Glutamatergic neuron (in vitro differentiated cells): ENCODE measurements at regions not wholly inside any gene's neighbourhood (a gene's known extent, or its start where the extent isn't known, plus 50 kb on each side); places are given as distances from the start of the nearest gene placed in this dataset.

ENCODE experiments used
- DNase-seq: peaks from one replicate; pipeline ENCODE4 v3.0.0; 2022
- H3K27ac Mint-ChIP-seq: one replicate; pipeline ENCODE4 v1.8.0; 2020; ENCODE audit warnings: mild to moderate bottlenecking, mixed read lengths, inconsistent platforms; ENCODE audit not compliant: unreplicated experiment
- H3K27me3 Mint-ChIP-seq: one replicate; pipeline ENCODE4 v1.8.0; 2020; ENCODE audit warnings: mild to moderate bottlenecking, moderate library complexity, mixed read lengths, inconsistent platforms; ENCODE audit not compliant: unreplicated experiment
- H3K36me3 Mint-ChIP-seq: one replicate; pipeline ENCODE4 v1.8.0; 2020; ENCODE audit warnings: mild to moderate bottlenecking, mixed read lengths, inconsistent platforms; ENCODE audit not compliant: unreplicated experiment
- H3K4me1 Mint-ChIP-seq: one replicate; pipeline ENCODE4 v1.8.0; 2020; ENCODE audit warnings: mild to moderate bottlenecking, low read depth, mixed read lengths, inconsistent platforms; ENCODE audit not compliant: unreplicated experiment
- H3K4me3 Mint-ChIP-seq: one replicate; pipeline ENCODE4 v1.8.0; 2020; ENCODE audit warnings: mild to moderate bottlenecking, mixed read lengths, inconsistent platforms; ENCODE audit not compliant: unreplicated experiment
- H3K9me3 Mint-ChIP-seq: one replicate; pipeline ENCODE4 v1.8.0; 2020; ENCODE audit warnings: mild to moderate bottlenecking, moderate library complexity, mixed read lengths, inconsistent platforms; ENCODE audit not compliant: unreplicated experiment
- TF ChIP-seq, protein P1 (sequence below): fragments of 200-600 bp; sonication (generic); IDR thresholded peaks from one replicate; pipeline ENCODE4 v1.5.0; 2021; ENCODE audit not compliant: partially characterized antibody, unreplicated experiment

DNA sequence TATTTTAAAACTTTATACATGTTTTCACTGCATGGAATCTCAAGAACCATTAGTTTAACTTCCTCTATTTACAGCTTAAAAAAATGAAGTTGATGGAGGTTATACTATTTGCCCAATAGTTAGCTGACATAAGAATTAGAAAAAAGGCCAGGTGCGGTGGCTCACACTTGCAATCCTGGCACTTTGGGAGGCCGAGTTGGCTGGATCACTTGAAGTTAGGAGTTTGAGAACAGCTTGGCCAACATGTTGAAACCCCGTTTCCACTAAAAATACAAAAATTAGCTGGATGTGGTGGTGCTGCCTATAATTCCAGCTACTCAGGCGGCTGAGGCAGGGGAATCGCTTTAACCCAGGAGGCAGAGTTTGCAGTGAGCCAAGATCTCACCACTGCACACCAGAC, 125.1 kb upstream of the CDH19 start:
- Mint-ChIP-seq H3K36me3 (no peaks in the 10 kb centered on the region), H3K27ac (no peak overlapping the region), H3K4me3 (no peak overlapping the region)

DNA sequence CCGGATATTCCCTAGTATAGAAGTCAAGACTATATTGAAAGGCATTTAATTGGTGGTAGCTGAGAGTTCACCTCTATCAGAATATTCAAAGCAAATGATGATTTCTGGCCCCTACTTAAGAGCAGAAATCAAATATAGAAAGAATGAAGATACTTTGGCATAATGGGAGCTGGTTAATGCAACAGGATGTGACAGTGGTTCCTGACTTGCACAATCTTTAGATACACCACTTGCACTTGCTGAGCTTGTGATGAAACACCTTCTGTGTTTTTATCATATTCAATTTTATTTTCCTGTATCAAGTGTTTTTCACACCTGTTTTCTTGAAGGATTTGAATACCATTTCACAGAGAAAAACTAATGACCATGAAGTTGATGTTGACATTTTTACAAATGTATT, 124.1 kb upstream of the CDH19 start:
- H3K27ac Mint-ChIP-seq: no peak overlapping the region
- no peaks in the 10 kb centered on the region for H3K36me3 Mint-ChIP-seq
- TF ChIP-seq, protein P1, sequence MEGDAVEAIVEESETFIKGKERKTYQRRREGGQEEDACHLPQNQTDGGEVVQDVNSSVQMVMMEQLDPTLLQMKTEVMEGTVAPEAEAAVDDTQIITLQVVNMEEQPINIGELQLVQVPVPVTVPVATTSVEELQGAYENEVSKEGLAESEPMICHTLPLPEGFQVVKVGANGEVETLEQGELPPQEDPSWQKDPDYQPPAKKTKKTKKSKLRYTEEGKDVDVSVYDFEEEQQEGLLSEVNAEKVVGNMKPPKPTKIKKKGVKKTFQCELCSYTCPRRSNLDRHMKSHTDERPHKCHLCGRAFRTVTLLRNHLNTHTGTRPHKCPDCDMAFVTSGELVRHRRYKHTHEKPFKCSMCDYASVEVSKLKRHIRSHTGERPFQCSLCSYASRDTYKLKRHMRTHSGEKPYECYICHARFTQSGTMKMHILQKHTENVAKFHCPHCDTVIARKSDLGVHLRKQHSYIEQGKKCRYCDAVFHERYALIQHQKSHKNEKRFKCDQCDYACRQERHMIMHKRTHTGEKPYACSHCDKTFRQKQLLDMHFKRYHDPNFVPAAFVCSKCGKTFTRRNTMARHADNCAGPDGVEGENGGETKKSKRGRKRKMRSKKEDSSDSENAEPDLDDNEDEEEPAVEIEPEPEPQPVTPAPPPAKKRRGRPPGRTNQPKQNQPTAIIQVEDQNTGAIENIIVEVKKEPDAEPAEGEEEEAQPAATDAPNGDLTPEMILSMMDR: no peak
- H3K4me3 Mint-ChIP-seq: no peak overlapping the region
- no peak for DNase-seq
- H3K27me3 Mint-ChIP-seq: no peaks in the 10 kb centered on the region
- no peaks in the 10 kb centered on the region for H3K9me3 Mint-ChIP-seq
- no peaks in the 10 kb centered on the region for H3K4me1 Mint-ChIP-seq

More for the DNA sequence above, 125.1 kb upstream of the CDH19 start:
- no peaks in the 10 kb centered on the region for H3K27me3 Mint-ChIP-seq
- DNase-seq: no peak
- TF ChIP-seq, protein P1: no peak
- no peaks in the 10 kb centered on the region for H3K4me1 Mint-ChIP-seq
- H3K9me3 Mint-ChIP-seq: no peaks in the 10 kb centered on the region

DNA sequence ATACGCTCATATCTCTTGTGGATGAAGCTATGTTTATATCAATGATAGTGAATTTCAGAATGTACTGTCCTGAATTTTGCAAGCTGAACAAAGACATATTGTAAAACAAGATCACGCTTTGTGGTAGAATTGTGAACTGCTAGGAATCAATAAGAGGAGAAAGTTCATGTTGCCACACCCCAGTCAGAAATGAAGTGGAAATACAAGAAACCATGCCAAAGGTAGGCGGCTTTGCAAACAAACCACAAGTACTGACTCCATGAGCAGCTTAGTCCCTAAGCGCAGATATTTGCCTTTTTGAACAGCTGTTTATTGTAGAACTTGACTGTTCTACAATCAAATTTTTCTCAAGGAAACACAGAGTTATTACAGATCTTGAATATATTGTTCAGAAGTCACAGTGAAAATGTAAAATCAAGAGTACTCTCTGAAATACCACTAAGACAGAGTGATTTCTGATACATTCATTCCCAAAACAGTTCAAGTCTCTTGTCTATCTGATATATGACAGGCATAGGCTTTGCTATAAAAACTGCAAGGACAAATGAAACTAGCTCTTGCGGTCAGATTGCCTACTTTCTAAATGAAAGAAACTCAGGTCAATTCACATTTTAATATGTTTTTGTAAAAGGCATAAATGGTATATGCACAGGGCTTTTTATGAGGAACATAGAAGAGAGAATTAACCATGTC, 120.9 kb upstream of the CDH19 start:
- H3K4me3 Mint-ChIP-seq: no peak overlapping the region
- no peaks in the 10 kb centered on the region for H3K36me3 Mint-ChIP-seq
- DNase-seq: no peak
- TF ChIP-seq, protein P1: no peak
- no peaks in the 10 kb centered on the region for H3K9me3 Mint-ChIP-seq
- H3K27ac Mint-ChIP-seq: no peak overlapping the region
- no peaks in the 10 kb centered on the region for H3K4me1 Mint-ChIP-seq
- no peaks in the 10 kb centered on the region for H3K27me3 Mint-ChIP-seq

DNA sequence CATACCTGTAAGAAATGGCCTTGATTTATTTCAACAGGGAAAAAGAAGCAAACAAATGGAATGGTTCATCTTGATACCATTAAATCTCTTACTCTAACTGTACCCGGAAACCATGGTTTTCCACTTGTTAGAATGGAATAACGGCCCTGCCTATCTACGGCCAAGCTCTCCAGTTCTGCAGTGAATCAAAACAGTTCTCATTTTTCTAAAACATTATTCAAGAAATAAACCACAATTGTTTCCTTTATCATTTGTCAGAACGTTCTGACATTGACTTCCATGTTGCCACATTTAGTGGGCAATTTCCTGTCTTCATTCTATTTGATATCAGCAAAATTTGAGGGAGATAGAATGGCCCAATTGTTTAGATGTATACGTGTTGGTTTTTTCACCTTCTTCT, 118.8 kb upstream of the CDH19 start:
- Mint-ChIP-seq H3K4me1 (no peaks in the 10 kb centered on the region), H3K27ac (no peak overlapping the region), H3K4me3 (no peak overlapping the region), H3K36me3 (no peaks in the 10 kb centered on the region), H3K27me3 (no peaks in the 10 kb centered on the region), H3K9me3 (peaks cover 1% of the 10 kb centered on the region)
- no peak for DNase-seq
- TF ChIP-seq, protein P1: no peak

DNA sequence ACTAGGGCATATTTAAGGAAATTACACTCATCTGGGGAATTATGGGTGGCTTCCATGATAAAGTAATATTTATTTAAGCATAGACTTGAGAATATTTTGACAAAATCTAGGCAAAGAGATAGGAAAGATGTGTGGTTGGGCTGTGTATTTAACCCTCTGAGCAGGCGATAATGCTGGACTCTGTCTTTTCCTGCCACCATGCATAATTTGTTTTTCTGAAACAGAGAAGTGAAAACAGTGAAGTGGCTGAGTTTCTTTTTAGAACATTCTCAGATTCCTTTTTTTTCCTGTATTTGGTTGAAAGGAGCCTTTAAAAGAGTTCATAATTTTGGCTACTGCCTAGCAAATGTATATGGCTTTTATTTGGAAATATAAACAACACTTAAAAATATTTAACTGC, 104.8 kb upstream of the CDH19 start:
- H3K4me1 Mint-ChIP-seq: no peaks in the 10 kb centered on the region
- DNase-seq: no peak
- no peak overlapping the region for H3K4me3 Mint-ChIP-seq
- H3K9me3 Mint-ChIP-seq: no peaks in the 10 kb centered on the region
- TF ChIP-seq, protein P1: no peak
- H3K27ac Mint-ChIP-seq: no peak overlapping the region
- no peaks in the 10 kb centered on the region for H3K27me3 Mint-ChIP-seq
- H3K36me3 Mint-ChIP-seq: no peaks in the 10 kb centered on the region
